Natural killer cell (primary cell): ENCODE measurements at regions not wholly inside any gene's neighbourhood (a gene's known extent, or its start where the extent isn't known, plus 50 kb on each side); places are given as distances from the start of the nearest gene placed in this dataset.

Experiments
- ATAC-seq, 3 donors: fragments of 150-1000 bp in 2 of 3; fragments of 200-7000 bp in 1 of 3; cut with Tn5 transposase; 1 replicate in 1 of 3; 2 replicates in 2 of 3; pipeline ENCODE4 v1.10.0; 2021; ENCODE audit warnings: mild to moderate bottlenecking in 2 of 3, moderate library complexity in 2 of 3
- DNase-seq, 2 donors: peaks; one replicate each; pipeline versions ENCODE4 v3.0.0 to v3.0.0-alpha.2; 2013 to 2021; ENCODE audit warnings: mixed read lengths in 1 of 2
- H3K27ac ChIP-seq: one replicate; pipeline ENCODE4 v1.5.1; 2013; ENCODE audit warnings: mild to moderate bottlenecking, low read length
- H3K27me3 ChIP-seq: one replicate; pipeline ENCODE4 v1.6.1; 2013; ENCODE audit warnings: low read length; ENCODE audit not compliant: control insufficient read depth, insufficient read depth
- H3K36me3 ChIP-seq: one replicate; pipeline ENCODE4 v1.6.1; 2013; ENCODE audit warnings: low read length; ENCODE audit not compliant: control insufficient read depth, insufficient read depth
- H3K4me1 ChIP-seq: one replicate; pipeline ENCODE4 v1.6.1; 2013; ENCODE audit warnings: low read length; ENCODE audit not compliant: control insufficient read depth, insufficient read depth
- H3K4me3 ChIP-seq: one replicate; pipeline ENCODE4 v1.5.1; 2013; ENCODE audit warnings: low read length
- H3K9me3 ChIP-seq: one replicate; pipeline ENCODE4 v1.6.1; 2013; ENCODE audit warnings: low read length; ENCODE audit not compliant: control insufficient read depth, insufficient read depth
- H3K27ac Mint-ChIP-seq, 2 donors: one replicate each; pipeline ENCODE4 v1.8.0; 2022; ENCODE audit warnings: mild to moderate bottlenecking in 2 of 2, mixed read lengths in 2 of 2, moderate library complexity in 1 of 2
- H3K27me3 Mint-ChIP-seq, 2 donors: one replicate each; pipeline ENCODE4 v1.8.0; 2022; ENCODE audit warnings: low read depth in 2 of 2, mixed read lengths in 2 of 2
- H3K36me3 Mint-ChIP-seq: one replicate; pipeline ENCODE4 v1.8.0; 2022; ENCODE audit warnings: mixed read lengths
- H3K4me1 Mint-ChIP-seq, 2 donors: one replicate each; pipeline ENCODE4 v1.8.0; 2022; ENCODE audit warnings: mixed read lengths in 2 of 2
- H3K4me3 Mint-ChIP-seq: one replicate; pipeline ENCODE4 v1.8.0; 2022; ENCODE audit warnings: mild to moderate bottlenecking, moderate library complexity, mixed read lengths
- H3K9me3 Mint-ChIP-seq, 2 donors: one replicate each; pipeline ENCODE4 v1.8.0; 2022; ENCODE audit warnings: mixed read lengths in 2 of 2
- CTCF ChIP-seq: fragments of 200-600 bp; IDR thresholded peaks from one replicate; pipeline ENCODE4 v1.8.0; 2022; ENCODE audit warnings: antibody characterized with exemption
- WGBS: methylation state at CpG from one replicate; pipeline ENCODE4 v1.1.7; 2013; ENCODE audit warnings: missing lambda C conversion rate; ENCODE audit not compliant: insufficient coverage; 5-methylcytosine and 5-hydroxymethylcytosine counted together
- intact Hi-C: fragments of 100-400 bp; cut with micrococcal nuclease; formaldehyde crosslinking; loops from one replicate; pipeline ENCODE4 v1.14.2; 2022

DNA sequence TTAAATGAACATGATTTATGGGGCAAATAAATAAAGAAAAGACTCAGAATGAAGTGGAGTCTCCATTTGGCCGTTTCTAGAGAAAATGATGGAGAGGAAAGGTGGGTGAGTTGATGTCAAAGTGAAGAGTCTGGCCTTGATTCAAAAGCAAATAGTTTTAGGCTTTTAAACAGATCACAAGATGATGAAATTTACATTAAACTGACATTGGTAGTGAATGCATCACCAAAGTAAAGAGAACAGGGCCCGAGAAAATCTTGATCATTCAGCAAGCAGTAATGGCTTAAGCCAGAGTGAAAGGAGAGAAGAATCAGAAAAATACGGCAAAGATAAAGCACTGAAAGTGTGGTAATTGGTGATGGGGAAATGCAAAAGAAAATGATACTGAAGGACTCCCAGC lies 460.0 kb upstream of the SGCD start:
- no peaks in the 10 kb centered on the region for H3K36me3 ChIP-seq
- ATAC-seq (no peak), DNase-seq (no peak)
- Mint-ChIP-seq H3K36me3 (no peaks in the 10 kb centered on the region), H3K9me3 (peaks cover 0 to 4% of the 10 kb centered on the region in 2 donors), H3K27ac (no peak overlapping the region), H3K4me3 (no peak overlapping the region), H3K27me3 (peaks cover 0 to 5% of the 10 kb centered on the region in 2 donors), H3K4me1 (no peaks in the 10 kb centered on the region)
- no peak for TF ChIP-seq CTCF
- H3K9me3 ChIP-seq = no peaks in the 10 kb centered on the region
- no peaks in the 10 kb centered on the region for H3K4me1 ChIP-seq
- no peak overlapping the region for H3K4me3 ChIP-seq
- intact Hi-C loops = no loop called here
- H3K27ac ChIP-seq = no peak overlapping the region
- H3K27me3 ChIP-seq = no peaks in the 10 kb centered on the region
- 68% methylated on average over 3 of the region's 3 CpGs for WGBS

- TF ChIP-seq CTCF = no peak
- Histone ChIP-seq H3K27ac (no peak overlapping the region), H3K36me3 (no peaks in the 10 kb centered on the region), H3K27me3 (no peaks in the 10 kb centered on the region), H3K4me3 (no peak overlapping the region), H3K9me3 (no peaks in the 10 kb centered on the region), H3K4me1 (no peaks in the 10 kb centered on the region)
- no peak overlapping the region for H3K4me3 Mint-ChIP-seq
- no peaks in the 10 kb centered on the region for H3K4me1 Mint-ChIP-seq
- no peak for ATAC-seq
- peaks cover 0 to 4% of the 10 kb centered on the region in 2 donors for H3K9me3 Mint-ChIP-seq
- WGBS = 75% methylated on average over 2 of the region's 2 CpGs
- intact Hi-C loops = no loop called here
- H3K27me3 Mint-ChIP-seq = peaks cover 0 to 5% of the 10 kb centered on the region in 2 donors
- DNase-seq = no peak
- no peak overlapping the region for H3K27ac Mint-ChIP-seq
- H3K36me3 Mint-ChIP-seq = no peaks in the 10 kb centered on the region
Measured at GRCh38 chr5:155867522-155868088, 459.4 kb upstream of the SGCD start.

DNA sequence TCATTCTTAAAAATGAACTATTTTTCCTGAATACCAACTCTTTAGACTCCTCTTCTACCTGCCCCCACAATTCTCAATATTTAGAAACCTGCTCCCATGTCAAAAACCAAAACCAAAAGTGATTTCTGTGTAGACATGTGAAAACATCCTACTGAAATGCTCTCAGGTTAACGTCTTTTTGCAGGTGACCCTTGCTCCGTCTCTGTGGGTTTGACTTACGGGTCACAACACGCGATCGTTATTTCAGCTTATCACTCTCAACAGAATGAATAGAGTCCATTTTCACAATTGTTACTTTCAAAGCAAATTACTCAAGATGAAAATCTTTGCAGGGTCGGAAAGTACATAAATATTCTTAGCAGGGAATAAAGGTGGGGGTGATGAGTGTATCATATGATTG lies 456.3 kb upstream of the SGCD start:
- ATAC-seq (no peak), DNase-seq (no peak)
- Mint-ChIP-seq H3K9me3 (no peaks in the 10 kb centered on the region), H3K27me3 (peaks cover 0 to 5% of the 10 kb centered on the region in 2 donors), H3K36me3 (no peaks in the 10 kb centered on the region), H3K27ac (no peak overlapping the region), H3K4me1 (no peaks in the 10 kb centered on the region), H3K4me3 (no peak overlapping the region)
- H3K27ac ChIP-seq = no peak overlapping the region
- H3K4me3 ChIP-seq = no peak overlapping the region
- H3K4me1 ChIP-seq = no peaks in the 10 kb centered on the region
- H3K36me3 ChIP-seq = no peaks in the 10 kb centered on the region
- no peaks in the 10 kb centered on the region for H3K9me3 ChIP-seq
- intact Hi-C loops = no loop called here
- no peak for TF ChIP-seq CTCF
- WGBS = 85% methylated on average over 7 of the region's 7 CpGs
- H3K27me3 ChIP-seq = no peaks in the 10 kb centered on the region

DNA sequence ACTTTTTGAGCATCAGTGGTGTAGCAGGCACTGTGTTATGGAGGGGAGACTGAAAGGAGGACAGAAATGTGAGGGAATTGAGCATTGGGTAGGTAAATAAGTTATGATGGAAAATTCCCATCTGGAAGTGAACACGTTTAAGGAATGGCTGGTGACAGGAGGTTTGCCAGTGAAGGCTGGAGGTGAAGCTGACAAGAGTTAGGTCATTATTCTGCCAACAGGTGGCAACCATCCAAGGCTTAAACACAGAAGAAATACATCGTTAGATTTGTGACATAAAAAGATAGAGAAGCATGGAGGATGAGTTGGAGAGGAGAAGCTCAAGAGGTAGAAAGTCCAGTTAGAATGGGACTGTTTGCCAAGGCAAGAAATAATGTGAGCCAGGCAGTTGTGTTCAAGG lies 455.3 kb upstream of the SGCD start:
- H3K27ac ChIP-seq = no peak overlapping the region
- H3K4me3 Mint-ChIP-seq = no peak overlapping the region
- H3K27me3 ChIP-seq = no peaks in the 10 kb centered on the region
- no peak overlapping the region for H3K27ac Mint-ChIP-seq
- no peak for ATAC-seq
- H3K4me1 ChIP-seq = no peaks in the 10 kb centered on the region
- H3K4me1 Mint-ChIP-seq = no peaks in the 10 kb centered on the region
- DNase-seq = no peak
- no peaks in the 10 kb centered on the region for H3K36me3 Mint-ChIP-seq
- peaks cover 0 to 5% of the 10 kb centered on the region in 2 donors for H3K27me3 Mint-ChIP-seq
- no peak for TF ChIP-seq CTCF
- intact Hi-C loops = no loop called here
- H3K9me3 ChIP-seq = no peaks in the 10 kb centered on the region
- 72% methylated on average over 2 of the region's 2 CpGs for WGBS
- no peak overlapping the region for H3K4me3 ChIP-seq
- no peaks in the 10 kb centered on the region for H3K36me3 ChIP-seq
- H3K9me3 Mint-ChIP-seq = peaks cover 0 to 2% of the 10 kb centered on the region in 2 donors
